ENCODE measurements at regions not wholly inside any gene's neighbourhood (a gene's known extent, or its start where the extent isn't known, plus 50 kb on each side); places are given as distances from the start of the nearest gene placed in this dataset.
A peak's percentile ranks its signal among the peaks of the same experiment; 100 is the strongest.

DNA sequence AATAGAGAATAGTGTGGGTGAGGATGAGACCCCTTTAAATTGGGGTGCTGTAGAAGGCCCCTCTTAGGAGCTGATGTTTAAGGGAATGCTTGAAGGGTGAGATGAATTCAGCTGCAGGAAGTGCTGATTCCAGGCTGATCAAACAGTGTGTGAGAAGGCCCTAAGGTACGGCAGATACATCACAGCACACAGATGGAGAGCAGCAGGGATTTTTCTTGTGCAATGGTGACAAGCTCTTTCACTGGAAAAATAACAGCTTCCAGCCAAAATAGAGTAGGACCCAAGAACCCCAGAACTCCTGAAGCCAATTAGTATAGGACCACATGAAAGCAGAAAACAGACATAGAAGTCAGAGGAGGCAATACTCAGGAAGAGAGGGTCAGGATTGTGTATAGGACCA, 296.9 kb downstream of the ADRA2A start:
- 62 to 66% methylated on average over 1 of the region's 1 CpG for WGBS, 2 donors
- TF ChIP-seq EP300 (IDR thresholded peaks at IDR 0.05) (no peak), POLR2A (IDR thresholded peaks at IDR 0.05) (no peak), POLR2AphosphoS5 (IDR thresholded peaks at IDR 0.05) (no peak)
- TF ChIP-seq, protein P1, sequence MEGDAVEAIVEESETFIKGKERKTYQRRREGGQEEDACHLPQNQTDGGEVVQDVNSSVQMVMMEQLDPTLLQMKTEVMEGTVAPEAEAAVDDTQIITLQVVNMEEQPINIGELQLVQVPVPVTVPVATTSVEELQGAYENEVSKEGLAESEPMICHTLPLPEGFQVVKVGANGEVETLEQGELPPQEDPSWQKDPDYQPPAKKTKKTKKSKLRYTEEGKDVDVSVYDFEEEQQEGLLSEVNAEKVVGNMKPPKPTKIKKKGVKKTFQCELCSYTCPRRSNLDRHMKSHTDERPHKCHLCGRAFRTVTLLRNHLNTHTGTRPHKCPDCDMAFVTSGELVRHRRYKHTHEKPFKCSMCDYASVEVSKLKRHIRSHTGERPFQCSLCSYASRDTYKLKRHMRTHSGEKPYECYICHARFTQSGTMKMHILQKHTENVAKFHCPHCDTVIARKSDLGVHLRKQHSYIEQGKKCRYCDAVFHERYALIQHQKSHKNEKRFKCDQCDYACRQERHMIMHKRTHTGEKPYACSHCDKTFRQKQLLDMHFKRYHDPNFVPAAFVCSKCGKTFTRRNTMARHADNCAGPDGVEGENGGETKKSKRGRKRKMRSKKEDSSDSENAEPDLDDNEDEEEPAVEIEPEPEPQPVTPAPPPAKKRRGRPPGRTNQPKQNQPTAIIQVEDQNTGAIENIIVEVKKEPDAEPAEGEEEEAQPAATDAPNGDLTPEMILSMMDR (IDR thresholded peaks at IDR 0.05) = no peak
- Histone ChIP-seq H3K27me3 (no peaks in the 10 kb centered on the region), H3K4me1 (no peaks in the 10 kb centered on the region), H3K27ac (no peak overlapping the region), H3K4me3 (no peak overlapping the region), H3K9me3 (no peaks in the 10 kb centered on the region), H3K36me3 (no peaks in the 10 kb centered on the region)
- intact Hi-C loops (cut with DNase I) = no loop called here
- DNase-seq = no peak

- intact Hi-C loops (cut with DNase I) = no loop called here
- Histone ChIP-seq H3K27me3 (no peaks in the 10 kb centered on the region), H3K4me1 (no peaks in the 10 kb centered on the region), H3K36me3 (no peaks in the 10 kb centered on the region), H3K27ac (no peak overlapping the region), H3K4me3 (no peak overlapping the region), H3K9me3 (no peaks in the 10 kb centered on the region)
- DNase-seq = no peak
- WGBS, 2 donors = 74 to 85% methylated on average over 2 of the region's 2 CpGs
- TF ChIP-seq, protein P1 (IDR thresholded peaks at IDR 0.05) = no peak
- TF ChIP-seq POLR2AphosphoS5 (IDR thresholded peaks at IDR 0.05) = no peak
- no peak for TF ChIP-seq POLR2A (IDR thresholded peaks at IDR 0.05)
Observed at GRCh38 chr10:111379534-111380187, 302.8 kb downstream of the ADRA2A start.

DNA sequence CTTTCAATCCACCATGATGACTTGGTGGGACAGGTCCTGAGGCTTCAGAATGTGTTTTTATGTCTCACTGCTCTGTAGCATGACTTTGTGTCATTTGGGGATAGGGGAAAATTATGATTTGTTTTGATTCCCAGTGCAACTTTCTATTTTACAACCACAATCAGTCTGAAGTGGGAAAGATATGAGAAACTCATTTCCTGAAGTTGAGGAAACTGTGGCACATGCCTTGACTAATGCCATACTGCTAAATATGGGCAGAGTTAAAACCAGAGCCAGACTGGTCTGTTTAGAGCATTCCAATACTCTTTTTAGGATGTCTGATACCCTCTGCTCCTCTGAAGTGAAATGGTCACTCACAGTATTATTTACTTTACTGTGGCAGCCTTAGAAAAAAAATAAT, 307.7 kb downstream of the ADRA2A start:
- TF ChIP-seq POLR2A (IDR thresholded peaks at IDR 0.05) (no peak), POLR2AphosphoS5 (IDR thresholded peaks at IDR 0.05) (no peak), EP300 (IDR thresholded peaks at IDR 0.05) (no peak)
- TF ChIP-seq, protein P1 (IDR thresholded peaks at IDR 0.05) = no peak
- intact Hi-C loops (cut with DNase I) = no loop called here
- H3K27ac ChIP-seq = no peak overlapping the region
- H3K4me3 ChIP-seq = no peak overlapping the region
- no peaks in the 10 kb centered on the region for H3K4me1 ChIP-seq
- no peaks in the 10 kb centered on the region for H3K27me3 ChIP-seq
- H3K36me3 ChIP-seq = no peaks in the 10 kb centered on the region
- no peak for DNase-seq
- H3K9me3 ChIP-seq = no peaks in the 10 kb centered on the region

DNA sequence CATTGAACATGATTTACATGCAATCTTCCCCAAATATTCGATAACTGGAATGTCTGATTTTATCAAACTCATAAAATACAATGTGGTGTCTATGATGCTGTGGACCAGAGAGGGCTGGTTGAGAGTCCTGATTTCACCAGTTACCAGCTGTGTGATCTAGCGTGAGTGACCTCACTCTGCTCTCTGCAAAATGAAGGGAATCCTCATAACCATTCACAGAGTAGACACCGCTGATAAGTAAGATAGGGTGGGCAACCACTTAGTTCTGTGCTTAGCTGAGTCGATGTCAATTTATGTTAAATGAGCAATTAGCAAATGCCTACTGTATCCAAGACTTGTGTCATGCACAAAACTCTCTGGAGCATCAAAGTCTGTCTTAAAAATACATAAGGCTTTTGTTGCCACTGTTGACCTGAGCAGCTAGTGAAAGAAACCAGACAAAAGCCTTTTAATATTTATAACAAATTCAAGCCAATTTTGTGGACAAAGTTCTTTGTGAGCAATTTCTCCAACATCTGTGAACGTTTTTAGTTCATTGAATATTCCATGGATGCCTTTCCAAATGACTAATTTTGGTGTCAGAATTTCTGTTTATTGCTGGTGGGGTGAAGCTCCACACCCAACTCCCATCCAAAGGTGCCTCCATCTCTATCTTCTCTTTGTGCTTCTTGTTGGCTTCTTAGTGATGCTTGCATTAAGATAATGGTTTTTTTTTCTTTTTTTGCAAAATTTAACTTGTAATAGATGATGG, 314.2 kb downstream of the ADRA2A start:
- whole genome bisulfite sequencing, 2 donors = 71 to 80% methylated on average over 5 of the region's 5 CpGs
- DNase-seq = no peak
- TF ChIP-seq POLR2A (IDR thresholded peaks at IDR 0.05) (no peak), POLR2AphosphoS5 (IDR thresholded peaks at IDR 0.05) (no peak)
- H3K27me3 ChIP-seq = no peaks in the 10 kb centered on the region
- H3K4me1 ChIP-seq = peaks cover 6 to 31% (median 25%) of the 10 kb centered on the region in 4 donors
- H3K27ac ChIP-seq = no peak overlapping the region
- no peaks in the 10 kb centered on the region for H3K36me3 ChIP-seq
- H3K9me3 ChIP-seq = no peaks in the 10 kb centered on the region
- intact Hi-C loops (cut with DNase I) = no loop called here
- no peak overlapping the region for H3K4me3 ChIP-seq

- peaks cover 6 to 31% (median 25%) of the 10 kb centered on the region in 4 donors for H3K4me1 ChIP-seq
- TF ChIP-seq EP300 (IDR thresholded peaks at IDR 0.05) = no peak
- peak in 3 of 4 donors; percentile 21 to 60 (median 37) for TF ChIP-seq POLR2AphosphoS5 (IDR thresholded peaks at IDR 0.05)
- H3K27me3 ChIP-seq = no peaks in the 10 kb centered on the region
- intact Hi-C loops (cut with DNase I) = no loop called here
- no peak overlapping the region for H3K4me3 ChIP-seq
- H3K27ac ChIP-seq = peak overlapping the region in 3 of 4 donors; percentile 22 to 44 (median 43)
- 28 to 38% methylated on average over 2 of the region's 2 CpGs for WGBS, 2 donors
- H3K9me3 ChIP-seq = no peaks in the 10 kb centered on the region
- no peaks in the 10 kb centered on the region for H3K36me3 ChIP-seq
- DNase-seq = no peak
Observed at GRCh38 chr10:111392159-111392558, 315.3 kb downstream of the ADRA2A start.

Measured in sigmoid colon (tissue), 6 donors.